GM23338 (cell line): ENCODE measurements at regions not wholly inside any gene's neighbourhood (a gene's known extent, or its start where the extent isn't known, plus 50 kb on each side); places are given as distances from the start of the nearest gene placed in this dataset.

Source experiments
- ATAC-seq: fragments of 200-7000 bp; cut with Tn5 transposase; 3 replicates; pipeline ENCODE4 v1.9.1; 2020
- DNase-seq: peaks from one replicate; pipeline ENCODE4 v3.0.0-alpha.2; 2015; ENCODE audit warnings: low spot score
- H2AFZ ChIP-seq: fragments of 200-600 bp; sonication (generic); 2 replicates; pipeline ENCODE4 v1.8.0; 2016; ENCODE audit warnings: antibody characterized with exemption, mild to moderate bottlenecking, moderate library complexity
- H3F3A ChIP-seq: fragments of 200-600 bp; sonication (generic); replicated peaks from 2 replicates; pipeline ENCODE4 v1.8.0; 2017; ENCODE audit warnings: antibody characterized with exemption, mixed run types, low read depth
- H3K27ac ChIP-seq: fragments of 200-600 bp; sonication (generic); 2 replicates; pipeline ENCODE4 v1.6.1; 2016; ENCODE audit warnings: low read depth
- H3K27me3 ChIP-seq: fragments of 200-600 bp; sonication (generic); 2 replicates; pipeline ENCODE4 v1.8.0; 2016; ENCODE audit warnings: mild to moderate bottlenecking, mixed run types, moderate library complexity; ENCODE audit not compliant: insufficient read depth
- H3K36me3 ChIP-seq: fragments of 200-600 bp; sonication (generic); 2 replicates; pipeline ENCODE4 v1.8.0; 2016; ENCODE audit warnings: mild to moderate bottlenecking; ENCODE audit not compliant: insufficient read depth
- H3K4me1 ChIP-seq: fragments of 200-600 bp; sonication (generic); 2 replicates; pipeline ENCODE4 v1.8.0; 2016; ENCODE audit warnings: mild to moderate bottlenecking, moderate library complexity; ENCODE audit not compliant: insufficient read depth
- H3K4me2 ChIP-seq: fragments of 200-600 bp; sonication (generic); 2 replicates; pipeline ENCODE4 v1.7.1; 2017; ENCODE audit warnings: mixed run types
- H3K4me3 ChIP-seq: fragments of 200-600 bp; sonication (generic); 2 replicates; pipeline ENCODE4 v1.6.1; 2016; ENCODE audit warnings: mixed run types
- H3K79me2 ChIP-seq: fragments of 200-600 bp; sonication (generic); replicated peaks from 2 replicates; pipeline ENCODE4 v1.8.0; 2017; ENCODE audit warnings: mild to moderate bottlenecking; ENCODE audit not compliant: insufficient read depth
- H3K9me2 ChIP-seq: fragments of 200-600 bp; sonication (generic); 2 replicates; pipeline ENCODE4 v1.8.0; 2017; ENCODE audit not compliant: insufficient read depth
- H4K20me1 ChIP-seq: fragments of 200-600 bp; sonication (generic); replicated peaks from 2 replicates; pipeline ENCODE4 v1.8.0; 2017; ENCODE audit warnings: mild to moderate bottlenecking; ENCODE audit not compliant: insufficient read depth
- H3K27ac Mint-ChIP-seq: 2 replicates; pipeline ENCODE4 v1.8.0; 2020; ENCODE audit warnings: inconsistent platforms, mild to moderate bottlenecking, moderate library complexity, mixed read lengths
- H3K27me3 Mint-ChIP-seq: 3 replicates; pipeline ENCODE4 v1.8.0; 2022; ENCODE audit warnings: low read depth, mild to moderate bottlenecking, moderate library complexity, mixed read lengths, inconsistent platforms; ENCODE audit not compliant: insufficient read depth, poor library complexity
- H3K36me3 Mint-ChIP-seq: 3 replicates; pipeline ENCODE4 v1.8.0; 2021; ENCODE audit warnings: low read depth, mild to moderate bottlenecking, inconsistent platforms, moderate library complexity, mixed read lengths
- H3K4me1 Mint-ChIP-seq: 3 replicates; pipeline ENCODE4 v1.8.0; 2020; ENCODE audit warnings: mild to moderate bottlenecking, inconsistent platforms, mixed read lengths
- H3K4me3 Mint-ChIP-seq: 3 replicates; pipeline ENCODE4 v1.8.0; 2021; ENCODE audit warnings: moderate library complexity, mild to moderate bottlenecking, inconsistent platforms, mixed read lengths
- H3K9me3 Mint-ChIP-seq: 3 replicates; pipeline ENCODE4 v1.8.0; 2020; ENCODE audit warnings: moderate library complexity, mild to moderate bottlenecking, inconsistent platforms, mixed read lengths
- EZH2 ChIP-seq: fragments of 200-600 bp; sonication (generic); IDR thresholded peaks from one replicate; pipeline ENCODE4 v1.8.0; 2017; ENCODE audit warnings: antibody characterized with exemption, mild to moderate bottlenecking, low read depth; ENCODE audit not compliant: unreplicated experiment
- EZH2phosphoT487 ChIP-seq: fragments of 200-600 bp; sonication (generic); IDR thresholded peaks from one replicate; pipeline ENCODE4 v1.8.1; 2018; ENCODE audit warnings: antibody characterized with exemption; ENCODE audit not compliant: unreplicated experiment
- JUNB ChIP-seq: IDR thresholded peaks from one replicate; pipeline ENCODE4 v1.6.1; 2016; ENCODE audit warnings: antibody characterized with exemption; ENCODE audit not compliant: unreplicated experiment
- ZNF114 ChIP-seq: fragments of 250-450 bp; sonication (Bioruptor Pico); IDR thresholded peaks from 2 replicates; pipeline ENCODE4 v1.5.0; 2020; ENCODE audit warnings: mild to moderate bottlenecking, moderate library complexity
- ZNF331 ChIP-seq: fragments of 250-450 bp; sonication (Bioruptor Pico); IDR thresholded peaks from 2 replicates; pipeline ENCODE4 v1.5.0; 2020; ENCODE audit warnings: low read depth, mild to moderate bottlenecking, moderate library complexity
- TF ChIP-seq, protein P1 (sequence below): IDR thresholded peaks from one replicate; pipeline ENCODE4 v1.6.1; 2018; ENCODE audit warnings: antibody characterized with exemption; ENCODE audit not compliant: unreplicated experiment
- TF ChIP-seq, protein P2 (sequence below): IDR thresholded peaks from 2 replicates; pipeline ENCODE4 v1.6.1; 2016; ENCODE audit warnings: antibody characterized with exemption
- TF ChIP-seq, protein P3 (sequence below): fragments of 250-450 bp; sonication (Bioruptor Pico); IDR thresholded peaks from 2 replicates; pipeline ENCODE4 v1.5.0; 2020; ENCODE audit warnings: mild to moderate bottlenecking, moderate library complexity
- TF ChIP-seq, protein P4 (sequence below), 2 experiments: fragments of 200-600 bp in 1 of 2; sonication (generic) in 1 of 2; conservative IDR thresholded peaks; 2 replicates each; pipeline versions ENCODE4 v1.5.1 to v1.6.1; 2016 to 2017; ENCODE audit warnings: antibody characterized with exemption in 2 of 2, low read depth in 2 of 2, mild to moderate bottlenecking in 2 of 2, moderate library complexity in 1 of 2

DNA sequence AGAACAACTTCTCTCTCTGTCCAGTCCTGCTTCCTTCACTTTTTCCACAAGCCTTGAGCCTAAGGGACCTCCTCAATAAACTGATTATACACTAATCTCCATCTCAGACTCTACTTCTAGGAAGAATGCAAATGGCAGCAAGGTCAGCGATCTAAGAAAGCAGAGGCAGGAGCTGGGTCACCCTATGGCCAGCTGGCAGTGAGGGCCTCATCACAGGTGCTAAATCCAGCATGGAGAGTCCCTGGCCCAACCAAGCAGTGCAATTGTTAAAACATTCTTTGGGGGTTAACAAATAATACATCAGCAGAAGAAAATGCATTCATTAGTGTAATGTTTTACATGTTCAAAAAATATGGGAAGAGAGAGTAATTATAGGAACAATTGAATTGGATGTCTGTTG is 416.0 kb downstream of the SIPA1L2 start:
- H3K4me2 ChIP-seq: no peak overlapping the region
- H3K9me2 ChIP-seq: peaks cover 8% of the 10 kb centered on the region
- peaks cover 7% of the 10 kb centered on the region for H3K27me3 Mint-ChIP-seq
- H3K4me3 ChIP-seq: no peak overlapping the region
- peaks cover 15% of the 10 kb centered on the region for H3K4me1 Mint-ChIP-seq
- no peak overlapping the region for H3K4me3 Mint-ChIP-seq
- no peaks in the 10 kb centered on the region for H3K4me1 ChIP-seq
- peaks cover 16% of the 10 kb centered on the region for H3K27me3 ChIP-seq
- H3K27ac Mint-ChIP-seq: no peak overlapping the region
- DNase-seq (no peak), ATAC-seq (no peak)
- no peaks in the 10 kb centered on the region for H3K9me3 Mint-ChIP-seq
- no peak overlapping the region for H3K27ac ChIP-seq
- H3K79me2 ChIP-seq: no peaks in the 10 kb centered on the region
- H3K36me3 Mint-ChIP-seq: peaks cover 11% of the 10 kb centered on the region; the same call in 2 of the 3 replicates
- no peaks in the 10 kb centered on the region for H3F3A ChIP-seq
- TF ChIP-seq EZH2phosphoT487 (no peak), JUNB (no peak), ZNF331 (CRISPR knock-in tag) (no peak), ZNF114 (CRISPR knock-in tag) (no peak), EZH2 (no peak)
- TF ChIP-seq, protein P1, sequence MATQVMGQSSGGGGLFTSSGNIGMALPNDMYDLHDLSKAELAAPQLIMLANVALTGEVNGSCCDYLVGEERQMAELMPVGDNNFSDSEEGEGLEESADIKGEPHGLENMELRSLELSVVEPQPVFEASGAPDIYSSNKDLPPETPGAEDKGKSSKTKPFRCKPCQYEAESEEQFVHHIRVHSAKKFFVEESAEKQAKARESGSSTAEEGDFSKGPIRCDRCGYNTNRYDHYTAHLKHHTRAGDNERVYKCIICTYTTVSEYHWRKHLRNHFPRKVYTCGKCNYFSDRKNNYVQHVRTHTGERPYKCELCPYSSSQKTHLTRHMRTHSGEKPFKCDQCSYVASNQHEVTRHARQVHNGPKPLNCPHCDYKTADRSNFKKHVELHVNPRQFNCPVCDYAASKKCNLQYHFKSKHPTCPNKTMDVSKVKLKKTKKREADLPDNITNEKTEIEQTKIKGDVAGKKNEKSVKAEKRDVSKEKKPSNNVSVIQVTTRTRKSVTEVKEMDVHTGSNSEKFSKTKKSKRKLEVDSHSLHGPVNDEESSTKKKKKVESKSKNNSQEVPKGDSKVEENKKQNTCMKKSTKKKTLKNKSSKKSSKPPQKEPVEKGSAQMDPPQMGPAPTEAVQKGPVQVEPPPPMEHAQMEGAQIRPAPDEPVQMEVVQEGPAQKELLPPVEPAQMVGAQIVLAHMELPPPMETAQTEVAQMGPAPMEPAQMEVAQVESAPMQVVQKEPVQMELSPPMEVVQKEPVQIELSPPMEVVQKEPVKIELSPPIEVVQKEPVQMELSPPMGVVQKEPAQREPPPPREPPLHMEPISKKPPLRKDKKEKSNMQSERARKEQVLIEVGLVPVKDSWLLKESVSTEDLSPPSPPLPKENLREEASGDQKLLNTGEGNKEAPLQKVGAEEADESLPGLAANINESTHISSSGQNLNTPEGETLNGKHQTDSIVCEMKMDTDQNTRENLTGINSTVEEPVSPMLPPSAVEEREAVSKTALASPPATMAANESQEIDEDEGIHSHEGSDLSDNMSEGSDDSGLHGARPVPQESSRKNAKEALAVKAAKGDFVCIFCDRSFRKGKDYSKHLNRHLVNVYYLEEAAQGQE: no peak
- TF ChIP-seq, protein P2, sequence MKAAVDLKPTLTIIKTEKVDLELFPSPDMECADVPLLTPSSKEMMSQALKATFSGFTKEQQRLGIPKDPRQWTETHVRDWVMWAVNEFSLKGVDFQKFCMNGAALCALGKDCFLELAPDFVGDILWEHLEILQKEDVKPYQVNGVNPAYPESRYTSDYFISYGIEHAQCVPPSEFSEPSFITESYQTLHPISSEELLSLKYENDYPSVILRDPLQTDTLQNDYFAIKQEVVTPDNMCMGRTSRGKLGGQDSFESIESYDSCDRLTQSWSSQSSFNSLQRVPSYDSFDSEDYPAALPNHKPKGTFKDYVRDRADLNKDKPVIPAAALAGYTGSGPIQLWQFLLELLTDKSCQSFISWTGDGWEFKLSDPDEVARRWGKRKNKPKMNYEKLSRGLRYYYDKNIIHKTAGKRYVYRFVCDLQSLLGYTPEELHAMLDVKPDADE: no peak
- TF ChIP-seq, protein P3, sequence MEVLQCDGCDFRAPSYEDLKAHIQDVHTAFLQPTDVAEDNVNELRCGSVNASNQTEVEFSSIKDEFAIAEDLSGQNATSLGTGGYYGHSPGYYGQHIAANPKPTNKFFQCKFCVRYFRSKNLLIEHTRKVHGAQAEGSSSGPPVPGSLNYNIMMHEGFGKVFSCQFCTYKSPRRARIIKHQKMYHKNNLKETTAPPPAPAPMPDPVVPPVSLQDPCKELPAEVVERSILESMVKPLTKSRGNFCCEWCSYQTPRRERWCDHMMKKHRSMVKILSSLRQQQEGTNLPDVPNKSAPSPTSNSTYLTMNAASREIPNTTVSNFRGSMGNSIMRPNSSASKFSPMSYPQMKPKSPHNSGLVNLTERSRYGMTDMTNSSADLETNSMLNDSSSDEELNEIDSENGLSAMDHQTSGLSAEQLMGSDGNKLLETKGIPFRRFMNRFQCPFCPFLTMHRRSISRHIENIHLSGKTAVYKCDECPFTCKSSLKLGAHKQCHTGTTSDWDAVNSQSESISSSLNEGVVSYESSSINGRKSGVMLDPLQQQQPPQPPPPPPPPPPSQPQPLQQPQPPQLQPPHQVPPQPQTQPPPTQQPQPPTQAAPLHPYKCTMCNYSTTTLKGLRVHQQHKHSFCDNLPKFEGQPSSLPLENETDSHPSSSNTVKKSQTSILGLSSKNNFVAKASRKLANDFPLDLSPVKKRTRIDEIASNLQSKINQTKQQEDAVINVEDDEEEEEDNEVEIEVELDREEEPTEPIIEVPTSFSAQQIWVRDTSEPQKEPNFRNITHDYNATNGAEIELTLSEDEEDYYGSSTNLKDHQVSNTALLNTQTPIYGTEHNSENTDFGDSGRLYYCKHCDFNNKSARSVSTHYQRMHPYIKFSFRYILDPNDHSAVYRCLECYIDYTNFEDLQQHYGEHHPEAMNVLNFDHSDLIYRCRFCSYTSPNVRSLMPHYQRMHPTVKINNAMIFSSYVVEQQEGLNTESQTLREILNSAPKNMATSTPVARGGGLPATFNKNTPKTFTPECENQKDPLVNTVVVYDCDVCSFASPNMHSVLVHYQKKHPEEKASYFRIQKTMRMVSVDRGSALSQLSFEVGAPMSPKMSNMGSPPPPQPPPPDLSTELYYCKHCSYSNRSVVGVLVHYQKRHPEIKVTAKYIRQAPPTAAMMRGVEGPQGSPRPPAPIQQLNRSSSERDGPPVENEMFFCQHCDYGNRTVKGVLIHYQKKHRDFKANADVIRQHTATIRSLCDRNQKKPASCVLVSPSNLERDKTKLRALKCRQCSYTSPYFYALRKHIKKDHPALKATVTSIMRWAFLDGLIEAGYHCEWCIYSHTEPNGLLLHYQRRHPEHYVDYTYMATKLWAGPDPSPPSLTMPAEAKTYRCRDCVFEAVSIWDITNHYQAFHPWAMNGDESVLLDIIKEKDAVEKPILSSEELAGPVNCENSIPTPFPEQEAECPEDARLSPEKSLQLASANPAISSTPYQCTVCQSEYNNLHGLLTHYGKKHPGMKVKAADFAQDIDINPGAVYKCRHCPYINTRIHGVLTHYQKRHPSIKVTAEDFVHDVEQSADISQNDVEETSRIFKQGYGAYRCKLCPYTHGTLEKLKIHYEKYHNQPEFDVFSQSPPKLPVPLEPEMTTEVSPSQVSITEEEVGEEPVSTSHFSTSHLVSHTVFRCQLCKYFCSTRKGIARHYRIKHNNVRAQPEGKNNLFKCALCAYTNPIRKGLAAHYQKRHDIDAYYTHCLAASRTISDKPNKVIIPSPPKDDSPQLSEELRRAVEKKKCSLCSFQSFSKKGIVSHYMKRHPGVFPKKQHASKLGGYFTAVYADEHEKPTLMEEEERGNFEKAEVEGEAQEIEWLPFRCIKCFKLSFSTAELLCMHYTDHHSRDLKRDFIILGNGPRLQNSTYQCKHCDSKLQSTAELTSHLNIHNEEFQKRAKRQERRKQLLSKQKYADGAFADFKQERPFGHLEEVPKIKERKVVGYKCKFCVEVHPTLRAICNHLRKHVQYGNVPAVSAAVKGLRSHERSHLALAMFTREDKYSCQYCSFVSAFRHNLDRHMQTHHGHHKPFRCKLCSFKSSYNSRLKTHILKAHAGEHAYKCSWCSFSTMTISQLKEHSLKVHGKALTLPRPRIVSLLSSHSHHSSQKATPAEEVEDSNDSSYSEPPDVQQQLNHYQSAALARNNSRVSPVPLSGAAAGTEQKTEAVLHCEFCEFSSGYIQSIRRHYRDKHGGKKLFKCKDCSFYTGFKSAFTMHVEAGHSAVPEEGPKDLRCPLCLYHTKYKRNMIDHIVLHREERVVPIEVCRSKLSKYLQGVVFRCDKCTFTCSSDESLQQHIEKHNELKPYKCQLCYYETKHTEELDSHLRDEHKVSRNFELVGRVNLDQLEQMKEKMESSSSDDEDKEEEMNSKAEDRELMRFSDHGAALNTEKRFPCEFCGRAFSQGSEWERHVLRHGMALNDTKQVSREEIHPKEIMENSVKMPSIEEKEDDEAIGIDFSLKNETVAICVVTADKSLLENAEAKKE (CRISPR knock-in tag): no peak
- TF ChIP-seq, protein P4, sequence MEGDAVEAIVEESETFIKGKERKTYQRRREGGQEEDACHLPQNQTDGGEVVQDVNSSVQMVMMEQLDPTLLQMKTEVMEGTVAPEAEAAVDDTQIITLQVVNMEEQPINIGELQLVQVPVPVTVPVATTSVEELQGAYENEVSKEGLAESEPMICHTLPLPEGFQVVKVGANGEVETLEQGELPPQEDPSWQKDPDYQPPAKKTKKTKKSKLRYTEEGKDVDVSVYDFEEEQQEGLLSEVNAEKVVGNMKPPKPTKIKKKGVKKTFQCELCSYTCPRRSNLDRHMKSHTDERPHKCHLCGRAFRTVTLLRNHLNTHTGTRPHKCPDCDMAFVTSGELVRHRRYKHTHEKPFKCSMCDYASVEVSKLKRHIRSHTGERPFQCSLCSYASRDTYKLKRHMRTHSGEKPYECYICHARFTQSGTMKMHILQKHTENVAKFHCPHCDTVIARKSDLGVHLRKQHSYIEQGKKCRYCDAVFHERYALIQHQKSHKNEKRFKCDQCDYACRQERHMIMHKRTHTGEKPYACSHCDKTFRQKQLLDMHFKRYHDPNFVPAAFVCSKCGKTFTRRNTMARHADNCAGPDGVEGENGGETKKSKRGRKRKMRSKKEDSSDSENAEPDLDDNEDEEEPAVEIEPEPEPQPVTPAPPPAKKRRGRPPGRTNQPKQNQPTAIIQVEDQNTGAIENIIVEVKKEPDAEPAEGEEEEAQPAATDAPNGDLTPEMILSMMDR (conservative IDR thresholded peaks at IDR 0.05; ENCODE audit: low read depth in 2 of 2): no peak
- H4K20me1 ChIP-seq: peaks cover 6% of the 10 kb centered on the region; the same call in 1 of the 2 replicates
- no peak overlapping the region for H2AFZ ChIP-seq
- H3K36me3 ChIP-seq: no peaks in the 10 kb centered on the region
